BLaER1 treated with 17β-estradiol and CSF1 and Interleukin-3, amounts not matched to agents 10 nM and 100 nM (cell line): ENCODE measurements at regions not wholly inside any gene's neighbourhood (a gene's known extent, or its start where the extent isn't known, plus 50 kb on each side); places are given as distances from the start of the nearest gene placed in this dataset.

Source experiments
- H3K27ac ChIP-seq, 11 experiments: shearing (Covaris generic); formaldehyde crosslinking; 2 replicates each; pipeline ENCODE4 v1.8.1; 2022
- H3K27me3 ChIP-seq, 11 experiments: shearing (Covaris generic); formaldehyde crosslinking; 2 replicates each; pipeline ENCODE4 v1.8.1; 2022
- H3K36me3 ChIP-seq, 11 experiments: shearing (Covaris generic); formaldehyde crosslinking; 2 replicates each; pipeline ENCODE4 v1.8.1; 2022
- H3K4me1 ChIP-seq, 10 experiments: shearing (Covaris generic); formaldehyde crosslinking; 2 replicates each; pipeline ENCODE4 v1.8.1; 2022
- H3K4me2 ChIP-seq, 11 experiments: shearing (Covaris generic); formaldehyde crosslinking; 2 replicates each; pipeline ENCODE4 v1.8.1; 2022
- H3K4me3 ChIP-seq, 10 experiments: shearing (Covaris generic); formaldehyde crosslinking; 2 replicates each; pipeline ENCODE4 v1.8.1; 2022
- H3K9ac ChIP-seq, 11 experiments: shearing (Covaris generic); formaldehyde crosslinking; 2 replicates each; pipeline ENCODE4 v1.8.1; 2022
- H3K9me3 ChIP-seq, 11 experiments: shearing (Covaris generic); formaldehyde crosslinking; replicated peaks in 1 of 11; 2 replicates each; pipeline ENCODE4 v1.8.1; 2022
- H4K20me1 ChIP-seq, 11 experiments: shearing (Covaris generic); formaldehyde crosslinking; 2 replicates each; pipeline ENCODE4 v1.8.1; 2022
- Cebpa-rat ChIP-seq, 11 experiments: shearing (Covaris generic); IDR thresholded peaks; 2 replicates each; pipeline ENCODE4 v1.8.1; 2022

DNA sequence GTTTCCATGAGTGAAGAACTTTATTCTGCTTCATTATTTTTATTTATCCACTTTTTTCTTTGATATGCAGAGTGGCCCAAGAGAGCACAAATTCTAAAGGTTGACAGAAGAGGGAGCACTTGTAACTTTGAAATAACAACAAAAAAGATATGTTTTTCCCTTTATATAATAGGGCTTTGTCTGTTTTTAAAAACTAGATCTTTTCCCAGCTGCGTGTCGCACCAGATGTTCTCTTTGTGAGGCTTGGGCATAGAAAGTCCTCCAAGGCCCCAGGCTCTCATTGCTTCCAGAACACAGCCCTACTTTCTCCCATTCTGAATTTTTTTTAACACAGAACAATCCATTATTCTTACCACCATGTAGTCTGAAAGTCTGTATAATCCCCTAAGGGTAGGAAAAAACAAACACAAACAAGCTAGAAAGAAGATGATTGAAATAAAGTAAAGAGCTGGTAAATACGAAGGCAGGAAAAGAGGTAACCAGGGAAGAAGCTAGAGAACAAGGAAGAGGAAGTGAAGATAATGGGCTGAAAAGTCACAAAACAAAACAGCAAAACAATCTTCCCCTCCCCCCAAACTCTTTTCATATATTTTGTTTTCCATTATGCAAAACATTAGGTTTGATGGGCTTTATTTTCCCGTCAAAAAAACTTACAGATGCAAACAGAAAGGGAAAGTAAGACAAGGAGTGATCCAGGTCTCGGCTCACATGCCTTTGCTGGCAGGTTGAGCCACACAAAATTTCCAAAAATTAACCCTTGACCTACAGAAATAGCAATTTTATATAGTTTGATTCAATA is 160.4 kb downstream of the ABCA8 start:
- peaks cover 0 to 7% (median 0%) of the 10 kb centered on the region in 11 experiments; a peak in 3 of 22 replicates for H3K9me3 ChIP-seq
- no peak overlapping the region for H3K4me3 ChIP-seq
- no peaks in the 10 kb centered on the region for H3K36me3 ChIP-seq
- no peaks in the 10 kb centered on the region for H3K27me3 ChIP-seq
- peak overlapping the region in 9 of 11 experiments; percentile 43 to 88 (median 68); a peak in 18 of 22 replicates for H3K27ac ChIP-seq
- H4K20me1 ChIP-seq = no peaks in the 10 kb centered on the region
- H3K4me1 ChIP-seq = peaks cover 8 to 64% (median 18%) of the 10 kb centered on the region in 10 experiments; a peak in 16 of 20 replicates
- TF ChIP-seq Cebpa-rat (IDR thresholded peaks at IDR 0.05) = no peak
- peak overlapping the region in 6 of 11 experiments; percentile 18 to 77 (median 60); a peak in 10 of 22 replicates for H3K9ac ChIP-seq
- peak overlapping the region; percentile 10 to 71 (median 47); a peak in 18 of 22 replicates for H3K4me2 ChIP-seq

DNA sequence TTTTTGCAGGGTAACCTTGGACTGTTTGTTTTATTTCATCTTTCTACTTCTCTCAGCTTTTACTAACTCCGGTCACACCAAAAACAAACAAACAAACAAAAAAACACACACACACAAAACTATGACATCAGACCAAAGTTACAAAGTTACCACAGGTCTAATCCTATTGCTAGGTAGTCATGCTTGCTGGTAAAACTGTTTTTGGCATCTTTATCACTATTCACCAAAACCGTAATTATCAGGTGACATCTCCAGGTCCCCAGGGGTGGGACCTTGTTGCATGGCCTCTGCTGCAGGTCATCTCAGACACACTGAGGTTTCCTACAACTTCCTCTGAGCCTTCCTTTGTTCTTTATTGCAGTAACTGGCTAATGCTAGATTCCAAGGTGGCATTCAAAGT is 162.3 kb downstream of the ABCA8 start:
- H3K9ac ChIP-seq = no peak overlapping the region
- H3K4me3 ChIP-seq = no peak overlapping the region
- TF ChIP-seq Cebpa-rat (IDR thresholded peaks at IDR 0.05) = no peak
- no peaks in the 10 kb centered on the region for H4K20me1 ChIP-seq
- no peak overlapping the region for H3K27ac ChIP-seq
- H3K4me2 ChIP-seq = peak overlapping the region in 2 of 11 experiments; percentile 0 to 48; a peak in 1 of 22 replicates
- H3K4me1 ChIP-seq = peaks cover 8 to 64% (median 18%) of the 10 kb centered on the region in 10 experiments; a peak in 16 of 20 replicates
- H3K36me3 ChIP-seq = no peaks in the 10 kb centered on the region
- H3K27me3 ChIP-seq = no peaks in the 10 kb centered on the region
- H3K9me3 ChIP-seq = peaks cover 0 to 17% (median 6%) of the 10 kb centered on the region in 11 experiments; a peak in 5 of 22 replicates

GRCh38 chr17:68792042-68792685 is 163.0 kb downstream of the ABCA8 start:
- no peaks in the 10 kb centered on the region for H3K27me3 ChIP-seq
- H3K4me1 ChIP-seq = peaks cover 8 to 60% (median 18%) of the 10 kb centered on the region in 10 experiments; a peak in 16 of 20 replicates
- H3K4me3 ChIP-seq = no peak overlapping the region
- H3K4me2 ChIP-seq = peak overlapping the region in 3 of 11 experiments; percentile 32 to 57 (median 48); a peak in 4 of 22 replicates
- peaks cover 0 to 17% (median 6%) of the 10 kb centered on the region in 11 experiments; a peak in 5 of 22 replicates for H3K9me3 ChIP-seq
- no peak overlapping the region for H3K9ac ChIP-seq
- no peaks in the 10 kb centered on the region for H4K20me1 ChIP-seq
- no peak overlapping the region for H3K27ac ChIP-seq
- no peaks in the 10 kb centered on the region for H3K36me3 ChIP-seq
- peak in 3 of 11 experiments; percentile 12 to 58 (median 48); a peak in 3 of 22 replicates for TF ChIP-seq Cebpa-rat (IDR thresholded peaks at IDR 0.05)

DNA sequence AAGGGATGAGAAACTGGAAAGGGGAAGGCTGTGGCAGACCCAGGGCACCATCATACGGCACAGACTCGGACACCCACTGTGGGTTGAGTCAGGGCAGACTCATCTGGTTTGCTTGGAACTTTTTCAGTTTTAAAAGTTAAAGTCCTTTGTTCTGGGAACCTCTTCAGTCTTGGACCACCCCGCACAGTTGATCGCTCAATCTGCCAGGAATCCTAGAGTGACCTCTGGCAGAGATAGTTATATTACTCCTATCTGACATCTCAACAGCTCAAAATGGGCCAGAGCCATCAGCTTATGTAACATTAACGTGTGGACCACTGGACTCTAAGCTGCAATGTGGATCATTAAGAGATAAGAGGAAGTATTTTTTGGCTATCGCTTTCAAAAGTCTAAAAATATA is 164.3 kb downstream of the ABCA8 start:
- Histone ChIP-seq H3K9ac (no peak overlapping the region), H3K27ac (peak overlapping the region in 1 of 11 experiments; percentile 3; a peak in 1 of 22 replicates), H3K4me3 (no peak overlapping the region), H3K27me3 (no peaks in the 10 kb centered on the region), H4K20me1 (no peaks in the 10 kb centered on the region), H3K9me3 (peaks cover 0 to 21% (median 6%) of the 10 kb centered on the region in 11 experiments; a peak in 10 of 22 replicates), H3K36me3 (no peaks in the 10 kb centered on the region), H3K4me2 (peak overlapping the region; percentile 2 to 57 (median 24); a peak in 17 of 22 replicates), H3K4me1 (peaks cover 8 to 51% (median 18%) of the 10 kb centered on the region in 10 experiments; a peak in 16 of 20 replicates)
- no peak for TF ChIP-seq Cebpa-rat (IDR thresholded peaks at IDR 0.05)

DNA sequence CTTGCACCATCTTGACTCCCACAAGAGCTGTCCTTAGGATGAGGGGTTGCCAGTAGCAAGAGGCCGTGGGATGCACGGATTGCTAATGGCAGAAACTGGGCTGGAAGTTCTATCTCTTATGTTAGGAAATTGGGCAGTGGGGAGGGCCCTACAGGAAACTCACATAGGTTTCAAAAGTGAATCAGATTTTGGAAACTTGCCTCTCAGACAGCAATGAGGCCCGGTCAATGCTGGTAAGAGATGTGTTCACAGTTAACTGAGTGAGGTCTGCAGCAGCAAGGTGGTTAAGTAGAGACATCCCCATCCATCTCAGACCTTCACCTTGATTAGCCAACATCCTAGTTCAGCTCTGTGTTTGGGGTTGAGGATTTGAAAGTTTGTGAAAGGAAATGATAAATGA is 164.7 kb downstream of the ABCA8 start:
- H3K4me3 ChIP-seq = no peak overlapping the region
- H3K36me3 ChIP-seq = no peaks in the 10 kb centered on the region
- no peak overlapping the region for H3K9ac ChIP-seq
- H3K4me2 ChIP-seq = peak overlapping the region in 5 of 11 experiments; percentile 2 to 57 (median 32); a peak in 5 of 22 replicates
- H3K27ac ChIP-seq = no peak overlapping the region
- H3K4me1 ChIP-seq = peaks cover 8 to 49% (median 18%) of the 10 kb centered on the region in 10 experiments; a peak in 16 of 20 replicates
- H4K20me1 ChIP-seq = no peaks in the 10 kb centered on the region
- no peak for TF ChIP-seq Cebpa-rat (IDR thresholded peaks at IDR 0.05)
- peaks cover 0 to 25% (median 6%) of the 10 kb centered on the region in 11 experiments; a peak in 10 of 22 replicates for H3K9me3 ChIP-seq
- no peaks in the 10 kb centered on the region for H3K27me3 ChIP-seq

DNA sequence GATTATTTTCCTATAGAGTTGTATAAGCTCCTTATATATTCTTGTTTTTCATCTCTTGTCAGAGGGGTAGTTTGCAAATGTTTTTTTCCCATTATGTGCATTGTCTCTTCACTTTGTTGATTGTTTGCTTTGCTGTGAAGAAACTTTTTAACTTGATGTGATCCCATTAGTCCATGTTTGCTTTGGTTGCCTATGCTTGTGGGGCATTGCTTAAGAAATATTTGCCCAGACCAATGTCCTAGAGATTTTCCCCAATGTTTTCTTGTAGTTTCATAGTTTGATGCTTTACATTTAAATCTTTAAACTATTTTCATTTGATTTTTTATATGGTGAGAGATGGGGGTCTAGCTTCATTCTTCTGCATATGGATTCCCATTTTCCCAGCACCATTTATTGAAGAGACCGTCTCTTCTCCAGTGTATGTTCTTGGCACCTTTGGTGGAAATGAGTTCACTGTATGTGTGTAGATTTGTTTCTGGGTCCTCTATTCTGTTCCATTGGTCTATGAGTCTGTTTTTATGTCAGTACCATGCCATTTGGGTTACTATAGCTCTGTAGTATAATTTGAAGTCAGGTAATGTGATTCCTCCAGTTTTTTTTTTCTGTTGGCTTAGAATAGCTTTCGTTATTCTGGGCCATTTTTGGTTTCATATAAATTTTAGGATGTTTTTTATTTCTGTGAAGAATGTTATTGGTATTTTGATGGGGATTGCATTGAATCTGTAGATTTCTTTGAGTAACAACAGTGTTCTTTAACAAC is 165.8 kb downstream of the ABCA8 start:
- H3K4me1 ChIP-seq = peaks cover 0 to 38% (median 11%) of the 10 kb centered on the region in 10 experiments; a peak in 14 of 20 replicates

DNA sequence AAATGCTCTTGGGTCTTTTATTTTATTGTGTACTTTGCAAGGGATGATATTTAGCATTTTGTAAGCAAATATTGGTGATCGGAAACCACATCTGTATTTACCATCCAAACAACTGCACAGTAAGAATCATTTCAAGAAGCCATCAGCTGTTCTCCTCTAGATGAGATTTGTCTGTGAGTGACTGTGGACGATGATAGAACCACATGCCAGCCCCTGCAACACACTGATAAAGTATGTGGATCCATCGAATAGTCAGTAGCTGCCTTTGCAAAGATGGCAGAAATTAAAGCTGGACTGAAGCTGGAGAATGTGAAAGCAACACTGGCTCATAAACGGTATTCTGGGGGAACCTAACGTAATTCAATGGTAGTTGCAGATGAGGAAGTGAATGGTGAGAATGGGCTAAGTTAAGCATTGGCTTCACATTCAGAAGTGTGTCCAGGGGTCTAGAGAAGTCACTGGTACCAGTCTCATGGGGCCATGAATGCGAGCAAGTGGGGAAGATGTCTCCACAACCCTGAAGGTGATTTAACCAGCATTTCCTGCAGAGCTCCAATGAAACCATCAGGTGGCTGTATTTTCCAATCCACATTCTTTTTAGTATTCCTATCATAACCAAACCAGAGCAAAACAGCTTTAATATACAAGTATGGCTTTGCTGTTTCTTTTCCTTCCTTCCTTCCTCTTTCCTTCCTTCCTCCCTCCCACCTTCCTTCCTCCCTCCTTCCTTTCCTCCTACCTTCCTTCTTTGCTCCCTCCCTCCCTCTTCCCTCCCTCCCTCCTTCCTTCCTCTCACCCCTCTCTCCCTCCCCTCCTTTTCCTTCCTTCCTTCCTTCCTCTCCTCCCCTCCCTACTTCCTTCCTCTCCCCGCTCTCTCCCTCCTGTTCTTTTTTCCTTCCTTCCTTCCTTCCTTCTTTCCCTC is 169.4 kb downstream of the ABCA8 start:
- no peaks in the 10 kb centered on the region for H4K20me1 ChIP-seq
- no peak for TF ChIP-seq Cebpa-rat (IDR thresholded peaks at IDR 0.05)
- H3K4me3 ChIP-seq = no peak overlapping the region
- no peaks in the 10 kb centered on the region for H3K36me3 ChIP-seq
- H3K9me3 ChIP-seq = peaks cover 0 to 30% (median 8%) of the 10 kb centered on the region in 11 experiments; a peak in 12 of 22 replicates
- H3K27ac ChIP-seq = no peak overlapping the region
- no peak overlapping the region for H3K9ac ChIP-seq
- H3K4me2 ChIP-seq = no peak overlapping the region
- H3K27me3 ChIP-seq = no peaks in the 10 kb centered on the region
- peaks cover 0 to 2% (median 2%) of the 10 kb centered on the region in 10 experiments; a peak in 7 of 20 replicates for H3K4me1 ChIP-seq

More for the DNA sequence above, 165.8 kb downstream of the ABCA8 start:
- Histone ChIP-seq H3K9me3 (peaks cover 0 to 25% (median 6%) of the 10 kb centered on the region in 11 experiments; a peak in 10 of 22 replicates), H3K27ac (no peak overlapping the region), H3K4me2 (no peak overlapping the region), H3K9ac (no peak overlapping the region), H3K4me3 (no peak overlapping the region), H3K36me3 (no peaks in the 10 kb centered on the region), H4K20me1 (no peaks in the 10 kb centered on the region), H3K27me3 (no peaks in the 10 kb centered on the region)
- TF ChIP-seq Cebpa-rat (IDR thresholded peaks at IDR 0.05) = no peak

DNA sequence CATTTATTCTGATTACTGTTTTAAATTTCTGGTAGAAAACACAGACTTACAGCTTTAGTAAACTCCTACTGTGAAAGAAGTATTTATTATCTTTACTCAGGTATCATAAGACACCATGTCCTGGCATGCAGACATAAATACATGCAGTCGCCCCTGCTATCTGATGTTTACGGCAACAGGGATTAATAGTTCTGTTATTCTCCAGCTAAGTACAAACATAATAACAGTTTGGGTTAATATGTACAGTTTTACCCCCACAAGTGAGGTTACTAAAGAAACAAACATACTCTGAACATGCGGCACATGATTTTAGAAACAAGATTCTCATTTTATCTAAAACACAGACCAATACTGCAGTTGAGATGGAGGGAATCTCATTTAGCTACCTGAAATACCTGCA is 170.8 kb downstream of the ABCA8 start:
- Histone ChIP-seq H3K4me3 (no peak overlapping the region), H3K27ac (no peak overlapping the region), H3K9ac (no peak overlapping the region), H3K4me1 (no peaks in the 10 kb centered on the region), H3K27me3 (no peaks in the 10 kb centered on the region), H3K36me3 (no peaks in the 10 kb centered on the region), H3K9me3 (peaks cover 0 to 19% (median 4%) of the 10 kb centered on the region in 11 experiments; a peak in 11 of 22 replicates), H4K20me1 (no peaks in the 10 kb centered on the region), H3K4me2 (no peak overlapping the region)
- no peak for TF ChIP-seq Cebpa-rat (IDR thresholded peaks at IDR 0.05)
